ENCODE measurements at regions not wholly inside any gene's neighbourhood (a gene's known extent, or its start where the extent isn't known, plus 50 kb on each side); places are given as distances from the start of the nearest gene placed in this dataset.

DNA sequence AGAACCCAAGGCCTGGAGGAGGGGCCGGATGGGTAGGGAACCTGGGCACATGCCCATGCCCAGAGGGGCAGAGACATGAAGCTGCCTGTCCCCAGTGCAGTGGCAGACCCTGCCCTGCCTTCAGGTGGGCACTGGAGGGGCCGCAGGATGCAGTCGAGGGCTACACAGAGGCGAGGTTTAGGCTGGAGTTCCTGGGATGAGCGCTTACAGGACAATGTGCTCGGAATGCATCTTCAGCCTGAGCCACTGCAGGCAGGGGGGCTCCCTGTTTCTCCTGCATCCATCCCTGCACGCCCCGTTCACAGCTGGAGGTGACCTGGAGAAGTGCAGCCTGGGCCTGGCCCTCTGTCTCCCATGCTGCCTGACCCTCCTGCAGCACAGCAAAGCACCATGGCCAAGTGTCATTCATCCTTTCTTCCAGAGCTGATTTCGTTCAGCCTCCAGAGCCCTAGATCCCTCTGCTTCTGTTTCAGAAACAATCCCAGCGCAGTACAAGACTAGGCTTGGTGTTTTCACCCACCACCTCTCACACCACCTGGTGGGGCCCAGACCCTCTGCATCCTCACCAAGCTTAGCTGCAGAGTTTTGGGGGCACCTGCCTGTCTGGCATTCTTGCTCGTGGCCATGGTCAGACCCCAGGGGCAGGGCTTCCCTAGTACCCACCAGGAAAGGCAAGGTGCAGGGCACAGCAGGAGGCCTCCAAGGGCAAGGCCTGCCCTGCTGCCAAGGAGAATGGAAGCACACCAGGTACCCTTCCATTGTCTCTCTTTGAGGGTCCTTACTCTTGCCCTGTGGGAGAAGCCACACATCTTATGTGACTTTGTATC, 311.9 kb downstream of the TCERG1L start:
- no peak for TF ChIP-seq POLR2A (IDR thresholded peaks at IDR 0.05)
- TF ChIP-seq, protein P1, sequence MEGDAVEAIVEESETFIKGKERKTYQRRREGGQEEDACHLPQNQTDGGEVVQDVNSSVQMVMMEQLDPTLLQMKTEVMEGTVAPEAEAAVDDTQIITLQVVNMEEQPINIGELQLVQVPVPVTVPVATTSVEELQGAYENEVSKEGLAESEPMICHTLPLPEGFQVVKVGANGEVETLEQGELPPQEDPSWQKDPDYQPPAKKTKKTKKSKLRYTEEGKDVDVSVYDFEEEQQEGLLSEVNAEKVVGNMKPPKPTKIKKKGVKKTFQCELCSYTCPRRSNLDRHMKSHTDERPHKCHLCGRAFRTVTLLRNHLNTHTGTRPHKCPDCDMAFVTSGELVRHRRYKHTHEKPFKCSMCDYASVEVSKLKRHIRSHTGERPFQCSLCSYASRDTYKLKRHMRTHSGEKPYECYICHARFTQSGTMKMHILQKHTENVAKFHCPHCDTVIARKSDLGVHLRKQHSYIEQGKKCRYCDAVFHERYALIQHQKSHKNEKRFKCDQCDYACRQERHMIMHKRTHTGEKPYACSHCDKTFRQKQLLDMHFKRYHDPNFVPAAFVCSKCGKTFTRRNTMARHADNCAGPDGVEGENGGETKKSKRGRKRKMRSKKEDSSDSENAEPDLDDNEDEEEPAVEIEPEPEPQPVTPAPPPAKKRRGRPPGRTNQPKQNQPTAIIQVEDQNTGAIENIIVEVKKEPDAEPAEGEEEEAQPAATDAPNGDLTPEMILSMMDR (IDR thresholded peaks at IDR 0.05) = no peak
